ENCODE measurements at regions not wholly inside any gene's neighbourhood (a gene's known extent, or its start where the extent isn't known, plus 50 kb on each side); places are given as distances from the start of the nearest gene placed in this dataset.

DNA sequence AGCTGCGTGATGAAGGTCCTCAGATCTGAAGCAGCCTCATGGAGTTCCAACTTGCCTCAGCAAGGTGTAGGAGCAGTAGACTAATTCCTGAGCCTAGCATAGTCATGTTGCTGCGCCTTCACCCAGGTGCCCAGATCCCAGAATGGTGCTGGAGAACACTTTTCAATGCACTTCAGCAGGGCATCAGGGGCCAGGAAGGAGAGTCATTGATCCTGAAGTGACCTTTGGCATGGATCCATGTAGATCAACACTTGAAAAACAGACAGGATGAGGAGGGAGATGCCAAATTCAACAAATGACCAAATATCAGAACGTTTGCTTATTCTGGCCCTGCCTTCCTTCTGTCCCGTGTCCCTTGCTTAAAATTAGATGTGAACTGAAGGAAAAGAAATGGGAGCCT, 91.9 kb downstream of the LEPR start:
- TF ChIP-seq EZH2 (IDR thresholded peaks at IDR 0.05; ENCODE audit: borderline replicate concordance, low read depth, low read length, severe bottlenecking) = no peak
- no peak for TF ChIP-seq CTCF (IDR thresholded peaks at IDR 0.05; ENCODE audit: borderline replicate concordance, extremely low read depth, low read length, poor library complexity, severe bottlenecking)
- H2AFZ ChIP-seq (ENCODE audit: low read depth, low read length) = no peak overlapping the region
- ATAC-seq (ENCODE audit: insufficient read depth, low read depth) (no peak), DNase-seq (no peak)
- H3K27me3 ChIP-seq (ENCODE audit: insufficient read depth, low read length, poor library complexity) = no peaks in the 10 kb centered on the region
- H3K9ac ChIP-seq (ENCODE audit: low read depth, low read length) = no peak overlapping the region
- no peak overlapping the region for H3K27ac ChIP-seq (ENCODE audit: low read length)
- H3K4me2 ChIP-seq (ENCODE audit: insufficient read depth, low read length) = no peak overlapping the region
- no peaks in the 10 kb centered on the region for H4K20me1 ChIP-seq (ENCODE audit: insufficient read depth, low read length)
- no peak overlapping the region for H3K4me3 ChIP-seq (ENCODE audit: low read depth in 1 of 2, low read length in 2 of 2)
- no peaks in the 10 kb centered on the region for H3K4me1 ChIP-seq (ENCODE audit: insufficient read depth, low read length)
- no peaks in the 10 kb centered on the region for H3K9me3 ChIP-seq (ENCODE audit: insufficient read depth, low read length, severe bottlenecking)
- H3K79me2 ChIP-seq (ENCODE audit: insufficient read depth, low read length) = no peaks in the 10 kb centered on the region
- no peaks in the 10 kb centered on the region for H3K36me3 ChIP-seq (ENCODE audit: insufficient read depth, low read length)

- TF ChIP-seq CTCF (IDR thresholded peaks at IDR 0.05; ENCODE audit: borderline replicate concordance, extremely low read depth, low read length, poor library complexity, severe bottlenecking) (no peak), EZH2 (IDR thresholded peaks at IDR 0.05; ENCODE audit: borderline replicate concordance, low read depth, low read length, severe bottlenecking) (no peak)
- H3K4me3 ChIP-seq (ENCODE audit: low read depth in 1 of 2, low read length in 2 of 2) = no peak overlapping the region
- H3K4me2 ChIP-seq (ENCODE audit: insufficient read depth, low read length) = no peak overlapping the region
- no peaks in the 10 kb centered on the region for H3K4me1 ChIP-seq (ENCODE audit: insufficient read depth, low read length)
- no peaks in the 10 kb centered on the region for H3K27me3 ChIP-seq (ENCODE audit: insufficient read depth, low read length, poor library complexity)
- ATAC-seq (ENCODE audit: insufficient read depth, low read depth) = no peak
- H3K36me3 ChIP-seq (ENCODE audit: insufficient read depth, low read length) = no peaks in the 10 kb centered on the region
- H2AFZ ChIP-seq (ENCODE audit: low read depth, low read length) = no peak overlapping the region
- no peaks in the 10 kb centered on the region for H4K20me1 ChIP-seq (ENCODE audit: insufficient read depth, low read length)
- no peak overlapping the region for H3K27ac ChIP-seq (ENCODE audit: low read length)
- DNase-seq = no peak
- no peaks in the 10 kb centered on the region for H3K9me3 ChIP-seq (ENCODE audit: insufficient read depth, low read length, severe bottlenecking)
- no peaks in the 10 kb centered on the region for H3K79me2 ChIP-seq (ENCODE audit: insufficient read depth, low read length)
- H3K9ac ChIP-seq (ENCODE audit: low read depth, low read length) = no peak overlapping the region
Observed at GRCh38 chr1:65512967-65513780, 92.7 kb downstream of the LEPR start.

DNA sequence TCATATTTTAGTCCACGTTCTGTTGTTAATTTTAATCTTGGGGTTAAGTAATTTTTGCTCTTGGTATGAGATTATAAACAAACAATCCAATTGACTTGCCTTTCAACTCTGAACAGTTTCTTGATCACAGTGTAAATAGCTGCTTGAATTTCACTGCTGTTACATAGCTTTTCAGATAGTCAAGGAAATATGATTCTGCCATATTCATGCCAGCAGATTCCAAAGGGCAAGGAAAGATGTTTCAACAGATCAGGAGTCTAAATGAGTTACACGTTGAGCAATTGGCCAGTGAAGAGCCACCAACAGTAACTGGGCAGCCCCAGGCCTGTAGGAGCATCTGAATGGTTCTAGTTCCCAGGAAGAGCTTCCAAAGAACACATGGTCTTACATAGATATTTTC, 93.6 kb downstream of the LEPR start:
- Histone ChIP-seq H3K9ac (ENCODE audit: low read depth, low read length) (no peak overlapping the region), H3K4me2 (ENCODE audit: insufficient read depth, low read length) (no peak overlapping the region), H4K20me1 (ENCODE audit: insufficient read depth, low read length) (no peaks in the 10 kb centered on the region), H2AFZ (ENCODE audit: low read depth, low read length) (no peak overlapping the region), H3K4me1 (ENCODE audit: insufficient read depth, low read length) (no peaks in the 10 kb centered on the region), H3K27me3 (ENCODE audit: insufficient read depth, low read length, poor library complexity) (no peaks in the 10 kb centered on the region), H3K36me3 (ENCODE audit: insufficient read depth, low read length) (no peaks in the 10 kb centered on the region), H3K79me2 (ENCODE audit: insufficient read depth, low read length) (no peaks in the 10 kb centered on the region), H3K4me3 (ENCODE audit: low read depth in 1 of 2, low read length in 2 of 2) (no peak overlapping the region), H3K9me3 (ENCODE audit: insufficient read depth, low read length, severe bottlenecking) (no peaks in the 10 kb centered on the region), H3K27ac (ENCODE audit: low read length) (no peak overlapping the region)
- DNase-seq (no peak), ATAC-seq (ENCODE audit: insufficient read depth, low read depth) (no peak)
- no peak for TF ChIP-seq CTCF (IDR thresholded peaks at IDR 0.05; ENCODE audit: borderline replicate concordance, extremely low read depth, low read length, poor library complexity, severe bottlenecking)

Data from DND-41 (cell line).